ENCODE measurements at regions not wholly inside any gene's neighbourhood (a gene's known extent, or its start where the extent isn't known, plus 50 kb on each side); places are given as distances from the start of the nearest gene placed in this dataset.

GRCh38 chr2:104410136-104410535, 443.8 kb upstream of the POU3F3 start:
- Histone ChIP-seq H3K27ac (no peak overlapping the region), H3K27me3 (replicated peaks; ENCODE audit: insufficient read depth) (no peaks in the 10 kb centered on the region), H3K9me3 (no peaks in the 10 kb centered on the region), H3K4me1 (ENCODE audit: control insufficient read depth in 1 of 2, low read depth in 2 of 2) (no peaks in the 10 kb centered on the region), H3K4me3 (no peak overlapping the region), H3K36me3 (no peaks in the 10 kb centered on the region)
- no peak for ATAC-seq (ENCODE audit: insufficient number of reproducible peaks, low FRiP score, low read depth)
- no peak for DNase-seq (ENCODE audit: low spot score)
- TF ChIP-seq CTCF (IDR thresholded peaks at IDR 0.05), result no peak

- Histone ChIP-seq H3K4me3 (no peak overlapping the region), H3K4me1 (ENCODE audit: control insufficient read depth in 1 of 2, low read depth in 2 of 2) (no peaks in the 10 kb centered on the region), H3K27me3 (replicated peaks; ENCODE audit: insufficient read depth) (no peaks in the 10 kb centered on the region), H3K27ac (no peak overlapping the region), H3K36me3 (no peaks in the 10 kb centered on the region), H3K9me3 (no peaks in the 10 kb centered on the region)
- TF ChIP-seq CTCF (IDR thresholded peaks at IDR 0.05), result no peak
- ATAC-seq (ENCODE audit: insufficient number of reproducible peaks, low FRiP score, low read depth), result no peak
- no peak for DNase-seq (ENCODE audit: low spot score)
Observed at GRCh38 chr2:104412384-104412783, 441.5 kb upstream of the POU3F3 start.

GRCh38 chr2:104413890-104414289, 440.0 kb upstream of the POU3F3 start:
- H3K27me3 ChIP-seq (replicated peaks; ENCODE audit: insufficient read depth), result no peaks in the 10 kb centered on the region
- no peak overlapping the region for H3K4me3 ChIP-seq
- H3K27ac ChIP-seq, result no peak overlapping the region
- no peaks in the 10 kb centered on the region for H3K9me3 ChIP-seq
- no peaks in the 10 kb centered on the region for H3K4me1 ChIP-seq (ENCODE audit: control insufficient read depth in 1 of 2, low read depth in 2 of 2)
- no peak for DNase-seq (ENCODE audit: low spot score)
- TF ChIP-seq CTCF (IDR thresholded peaks at IDR 0.05), result no peak
- ATAC-seq (ENCODE audit: insufficient number of reproducible peaks, low FRiP score, low read depth), result no peak
- H3K36me3 ChIP-seq, result no peaks in the 10 kb centered on the region

GRCh38 chr2:104415284-104415683, 438.6 kb upstream of the POU3F3 start:
- DNase-seq (ENCODE audit: low spot score) (no peak), ATAC-seq (ENCODE audit: insufficient number of reproducible peaks, low FRiP score, low read depth) (no peak)
- Histone ChIP-seq H3K27me3 (replicated peaks; ENCODE audit: insufficient read depth) (no peaks in the 10 kb centered on the region), H3K27ac (no peak overlapping the region), H3K36me3 (no peaks in the 10 kb centered on the region), H3K4me3 (no peak overlapping the region), H3K9me3 (no peaks in the 10 kb centered on the region), H3K4me1 (ENCODE audit: control insufficient read depth in 1 of 2, low read depth in 2 of 2) (no peaks in the 10 kb centered on the region)
- TF ChIP-seq CTCF (IDR thresholded peaks at IDR 0.05), result no peak

GRCh38 chr2:104416339-104417000, 437.4 kb upstream of the POU3F3 start:
- Histone ChIP-seq H3K4me3 (no peak overlapping the region), H3K36me3 (no peaks in the 10 kb centered on the region), H3K4me1 (ENCODE audit: control insufficient read depth in 1 of 2, low read depth in 2 of 2) (no peaks in the 10 kb centered on the region), H3K27ac (no peak overlapping the region), H3K9me3 (no peaks in the 10 kb centered on the region), H3K27me3 (replicated peaks; ENCODE audit: insufficient read depth) (no peaks in the 10 kb centered on the region)
- ATAC-seq (ENCODE audit: insufficient number of reproducible peaks, low FRiP score, low read depth) (no peak), DNase-seq (ENCODE audit: low spot score) (no peak)
- TF ChIP-seq CTCF (IDR thresholded peaks at IDR 0.05), result no peak

All from thoracic aorta (tissue), 2 donors.